Ovary (tissue), 7 donors: ENCODE measurements at regions not wholly inside any gene's neighbourhood (a gene's known extent, or its start where the extent isn't known, plus 50 kb on each side); places are given as distances from the start of the nearest gene placed in this dataset.

ENCODE experiments used
- DNase-seq, 5 donors: peaks; one replicate each; pipeline ENCODE4 v3.0.0-alpha.2; 2019 to 2020
- H3K27ac ChIP-seq, 2 donors: fragments of 200-600 bp; one replicate each; pipeline versions ENCODE4 v1.5.1 to v1.8.0; 2019 to 2022
- H3K27me3 ChIP-seq: fragments of 200-600 bp; one replicate; pipeline ENCODE4 v1.8.0; 2022
- H3K36me3 ChIP-seq: fragments of 200-600 bp; sonication (generic); one replicate; pipeline ENCODE4 v1.5.1; 2019
- H3K4me1 ChIP-seq: one replicate; pipeline ENCODE4 v1.8.1; 2013; ENCODE audit warnings: mild to moderate bottlenecking, moderate library complexity; ENCODE audit not compliant: insufficient read depth
- H3K4me3 ChIP-seq: fragments of 200-600 bp; sonication (generic); one replicate; pipeline ENCODE4 v1.5.1; 2017
- H3K9me3 ChIP-seq, 2 donors: fragments of 200-600 bp in 1 of 2; sonication (generic) in 1 of 2; one replicate each; pipeline versions ENCODE4 v1.5.1 to v1.8.1; 2013 to 2019; ENCODE audit warnings: mild to moderate bottlenecking in 1 of 2, moderate library complexity in 1 of 2
- CTCF ChIP-seq, 3 donors: fragments of 450-650 bp in 2 of 3; fragments of 200-600 bp in 1 of 3; IDR thresholded peaks; one replicate each; pipeline versions ENCODE4 v1.5.1 to v1.8.0; 2016 to 2022; ENCODE audit warnings: antibody characterized with exemption in 3 of 3, mild to moderate bottlenecking in 1 of 3
- EP300 ChIP-seq: sonication (generic); formaldehyde crosslinking; IDR thresholded peaks from one replicate; pipeline ENCODE4 v1.6.1; 2017; ENCODE audit warnings: antibody characterized with exemption
- POLR2A ChIP-seq: fragments of 450-650 bp; IDR thresholded peaks from one replicate; pipeline ENCODE4 v1.6.1; 2017; ENCODE audit warnings: antibody characterized with exemption, mild to moderate bottlenecking, moderate library complexity
- WGBS, 3 donors: extraction: QIAGEN DNeasy Blood & Tissue Kit in 1 of 3; methylation state at CpG; one replicate each; pipeline versions ENCODE4 v1.1.5 to v1.1.7; 2013 to 2017; 5-methylcytosine and 5-hydroxymethylcytosine counted together
- intact Hi-C, 4 donors: fragments of 100-400 bp; cut with DNase I; formaldehyde crosslinking; loops; one replicate each; pipeline versions ENCODE4 v1.11.0 to v1.15.1; 2022 to 2023
- donor health status: DM: no; HTN: no; CAD: no; lungs with moderate emphysema.
- donor health status: DM: no; HTN: no; CAD: no.
- donor health status: Bipolar disorder and iron deficiency.
- donor health status: DM: no; HTN: no; CAD: no.
- donor health status: DM: yes; HTN: yes; CAD: no.

- no peaks in the 10 kb centered on the region for H3K4me1 ChIP-seq
- no peak for DNase-seq
- no peaks in the 10 kb centered on the region for H3K27me3 ChIP-seq
- intact Hi-C loops = no loop called here
- no peaks in the 10 kb centered on the region for H3K9me3 ChIP-seq
- WGBS, 3 donors = 41 to 44% (median 41%) methylated on average over 1 of the region's 1 CpG
- no peaks in the 10 kb centered on the region for H3K36me3 ChIP-seq
- H3K4me3 ChIP-seq = no peak overlapping the region
- TF ChIP-seq POLR2A (no peak), EP300 (no peak), CTCF (IDR thresholded peaks at IDR 0.05) (no peak)
- no peak overlapping the region for H3K27ac ChIP-seq
Observed at GRCh38 chr13:81388400-81388799, 1047.5 kb upstream of the SPRY2 start.

GRCh38 chr13:81383444-81383843 lies 1042.5 kb upstream of the SPRY2 start:
- H3K27ac ChIP-seq = no peak overlapping the region
- DNase-seq = no peak
- no peaks in the 10 kb centered on the region for H3K9me3 ChIP-seq
- no peaks in the 10 kb centered on the region for H3K27me3 ChIP-seq
- WGBS, 3 donors = 71 to 85% (median 85%) methylated on average over 5 of the region's 5 CpGs
- TF ChIP-seq CTCF (IDR thresholded peaks at IDR 0.05) (no peak), POLR2A (no peak), EP300 (no peak)
- no peak overlapping the region for H3K4me3 ChIP-seq
- no peaks in the 10 kb centered on the region for H3K36me3 ChIP-seq
- H3K4me1 ChIP-seq = no peaks in the 10 kb centered on the region
- intact Hi-C loops = no loop called here

- no peak overlapping the region for H3K4me3 ChIP-seq
- H3K4me1 ChIP-seq = no peaks in the 10 kb centered on the region
- intact Hi-C loops = no loop called here
- 65 to 73% (median 68%) methylated on average over 1 of the region's 1 CpG for WGBS, 3 donors
- no peak overlapping the region for H3K27ac ChIP-seq
- no peak for TF ChIP-seq CTCF (IDR thresholded peaks at IDR 0.05)
- TF ChIP-seq POLR2A = no peak
- no peak for TF ChIP-seq EP300
- DNase-seq = no peak
- H3K9me3 ChIP-seq = no peaks in the 10 kb centered on the region
- H3K36me3 ChIP-seq = no peaks in the 10 kb centered on the region
- H3K27me3 ChIP-seq = no peaks in the 10 kb centered on the region
Observed at GRCh38 chr13:81382246-81382645, 1041.3 kb upstream of the SPRY2 start.

GRCh38 chr13:81381560-81381959 lies 1040.6 kb upstream of the SPRY2 start:
- Histone ChIP-seq H3K36me3 (no peaks in the 10 kb centered on the region), H3K27me3 (no peaks in the 10 kb centered on the region), H3K4me1 (no peaks in the 10 kb centered on the region), H3K4me3 (no peak overlapping the region), H3K27ac (no peak overlapping the region), H3K9me3 (no peaks in the 10 kb centered on the region)
- intact Hi-C loops = no loop called here
- TF ChIP-seq POLR2A (no peak), EP300 (no peak), CTCF (IDR thresholded peaks at IDR 0.05) (no peak)
- DNase-seq = no peak
- 29 to 52% (median 33%) methylated on average over 1 of the region's 1 CpG for WGBS, 3 donors

- no peaks in the 10 kb centered on the region for H3K36me3 ChIP-seq
- H3K4me3 ChIP-seq = no peak overlapping the region
- no peaks in the 10 kb centered on the region for H3K4me1 ChIP-seq
- no peaks in the 10 kb centered on the region for H3K9me3 ChIP-seq
- no peak for TF ChIP-seq EP300
- TF ChIP-seq CTCF (IDR thresholded peaks at IDR 0.05) = no peak
- no peak for TF ChIP-seq POLR2A
- H3K27ac ChIP-seq = no peak overlapping the region
- intact Hi-C loops = no loop called here
- H3K27me3 ChIP-seq = peaks cover 3% of the 10 kb centered on the region
- DNase-seq = no peak
Observed at GRCh38 chr13:81379183-81379582, 1038.3 kb upstream of the SPRY2 start.
